Neural crest cell (in vitro differentiated cells): ENCODE measurements at regions not wholly inside any gene's neighbourhood (a gene's known extent, or its start where the extent isn't known, plus 50 kb on each side); places are given as distances from the start of the nearest gene placed in this dataset.

Source experiments
- DNase-seq: peaks from one replicate; pipeline ENCODE4 v3.0.0; 2021; ENCODE audit warnings: low read depth, mixed read lengths, low spot score
- H3K27ac Mint-ChIP-seq: one replicate; pipeline ENCODE4 v1.8.0; 2021; ENCODE audit warnings: mild to moderate bottlenecking, mixed read lengths; ENCODE audit not compliant: unreplicated experiment
- H3K27me3 Mint-ChIP-seq: 2 replicates; pipeline ENCODE4 v1.8.0; 2021; ENCODE audit warnings: low read depth, mild to moderate bottlenecking, mixed read lengths
- H3K36me3 Mint-ChIP-seq: 2 replicates; pipeline ENCODE4 v1.8.0; 2021; ENCODE audit warnings: low read depth, mild to moderate bottlenecking, mixed read lengths
- H3K4me1 Mint-ChIP-seq: 2 replicates; pipeline ENCODE4 v1.8.0; 2021; ENCODE audit warnings: mixed read lengths
- H3K4me3 Mint-ChIP-seq: one replicate; pipeline ENCODE4 v1.8.0; 2021; ENCODE audit warnings: mild to moderate bottlenecking, mixed read lengths
- H3K9me3 Mint-ChIP-seq: 2 replicates; pipeline ENCODE4 v1.8.0; 2021; ENCODE audit warnings: mixed read lengths
- CTCF ChIP-seq: fragments of 200-600 bp; sonication (generic); conservative IDR thresholded peaks from 2 replicates; pipeline ENCODE4 v1.5.0; 2021; ENCODE audit warnings: antibody characterized with exemption, mild to moderate bottlenecking

GRCh38 chr2:74079522-74080341, 68.0 kb downstream of the BOLA3 start:
- no peaks in the 10 kb centered on the region for H3K27me3 Mint-ChIP-seq
- no peak for DNase-seq
- peaks cover 20% of the 10 kb centered on the region for H3K4me1 Mint-ChIP-seq
- no peak for TF ChIP-seq CTCF
- H3K9me3 Mint-ChIP-seq = no peaks in the 10 kb centered on the region
- H3K36me3 Mint-ChIP-seq = peaks cover 8% of the 10 kb centered on the region
- H3K4me3 Mint-ChIP-seq = no peak overlapping the region
- H3K27ac Mint-ChIP-seq = no peak overlapping the region

GRCh38 chr2:74080346-74080745, 67.4 kb downstream of the BOLA3 start:
- TF ChIP-seq CTCF = no peak
- Mint-ChIP-seq H3K4me1 (peaks cover 20% of the 10 kb centered on the region), H3K36me3 (peaks cover 8% of the 10 kb centered on the region), H3K9me3 (no peaks in the 10 kb centered on the region), H3K27ac (no peak overlapping the region), H3K4me3 (no peak overlapping the region), H3K27me3 (no peaks in the 10 kb centered on the region)
- no peak for DNase-seq

- no peaks in the 10 kb centered on the region for H3K27me3 Mint-ChIP-seq
- TF ChIP-seq CTCF = no peak
- peaks cover 16% of the 10 kb centered on the region for H3K4me1 Mint-ChIP-seq
- H3K36me3 Mint-ChIP-seq = peaks cover 6% of the 10 kb centered on the region
- no peak for DNase-seq
- no peaks in the 10 kb centered on the region for H3K9me3 Mint-ChIP-seq
- no peak overlapping the region for H3K27ac Mint-ChIP-seq
- H3K4me3 Mint-ChIP-seq = no peak overlapping the region
These were observed 66.5 kb downstream of the BOLA3 start for GRCh38 chr2:74081030-74081762.

GRCh38 chr2:74081763-74082110, 66.0 kb downstream of the BOLA3 start:
- TF ChIP-seq CTCF = no peak
- no peak overlapping the region for H3K27ac Mint-ChIP-seq
- H3K4me3 Mint-ChIP-seq = no peak overlapping the region
- H3K36me3 Mint-ChIP-seq = peaks cover 6% of the 10 kb centered on the region
- no peaks in the 10 kb centered on the region for H3K9me3 Mint-ChIP-seq
- no peak for DNase-seq
- H3K4me1 Mint-ChIP-seq = peaks cover 12% of the 10 kb centered on the region
- H3K27me3 Mint-ChIP-seq = no peaks in the 10 kb centered on the region

GRCh38 chr2:74083750-74084149, 64.0 kb downstream of the BOLA3 start:
- no peaks in the 10 kb centered on the region for H3K4me1 Mint-ChIP-seq
- no peak overlapping the region for H3K27ac Mint-ChIP-seq
- H3K4me3 Mint-ChIP-seq = no peak overlapping the region

More at GRCh38 chr2:74083750-74084149, 64.0 kb downstream of the BOLA3 start:
- H3K27me3 Mint-ChIP-seq = no peaks in the 10 kb centered on the region
- DNase-seq = no peak
- no peak for TF ChIP-seq CTCF
- H3K36me3 Mint-ChIP-seq = peaks cover 6% of the 10 kb centered on the region
- no peaks in the 10 kb centered on the region for H3K9me3 Mint-ChIP-seq
